GM19240 (cell line): ENCODE measurements at regions not wholly inside any gene's neighbourhood (a gene's known extent, or its start where the extent isn't known, plus 50 kb on each side); places are given as distances from the start of the nearest gene placed in this dataset.
"Not testable (repeated sequence)": the region's sequence is repeated elsewhere in the genome, so short reads cannot be mapped to it uniquely, and the experiment has no call there.

Experiments used
- DNase-seq: peaks from one replicate; pipeline ENCODE4 v3.0.0; 2011; ENCODE audit warnings: low spot score; ENCODE audit not compliant: insufficient read length

- DNase-seq = no peak
These were observed 188.9 kb downstream of the RRAGC start for GRCh38 chr1:38670544-38671122.

- no peak for DNase-seq
These were observed 191.9 kb downstream of the RRAGC start for GRCh38 chr1:38667626-38668025.

- DNase-seq = no peak
These were observed 197.4 kb downstream of the RRAGC start for GRCh38 chr1:38662126-38662525.

GRCh38 chr1:38658883-38659282 is 200.7 kb downstream of the RRAGC start:
- no peak for DNase-seq

- no peak for DNase-seq
These were observed 201.7 kb downstream of the RRAGC start for GRCh38 chr1:38657873-38658272.

- no peak for DNase-seq
These were observed 202.2 kb downstream of the RRAGC start for GRCh38 chr1:38657207-38657840.

GRCh38 chr1:38656726-38657125 is 202.8 kb downstream of the RRAGC start:
- no peak for DNase-seq

- no peak for DNase-seq
These were observed 207.4 kb downstream of the RRAGC start for GRCh38 chr1:38652217-38652616.

- DNase-seq = no peak
These were observed 207.9 kb downstream of the RRAGC start for GRCh38 chr1:38651669-38652068.

GRCh38 chr1:38648417-38648816 is 211.2 kb downstream of the RRAGC start:
- no peak for DNase-seq

GRCh38 chr1:38647341-38647740 is 212.2 kb downstream of the RRAGC start:
- DNase-seq = not testable (repeated sequence)

GRCh38 chr1:38644092-38644491 is 215.5 kb downstream of the RRAGC start:
- DNase-seq = no peak

GRCh38 chr1:38641661-38642060 is 217.9 kb downstream of the RRAGC start:
- no peak for DNase-seq

- no peak for DNase-seq
These were observed 219.2 kb downstream of the RRAGC start for GRCh38 chr1:38640371-38640770.

- DNase-seq = no peak
These were observed 231.3 kb downstream of the RRAGC start for GRCh38 chr1:38628241-38628640.

- DNase-seq = no peak
These were observed 233.6 kb downstream of the RRAGC start for GRCh38 chr1:38625939-38626338.

- no peak for DNase-seq
These were observed 235.1 kb downstream of the RRAGC start for GRCh38 chr1:38624336-38625039.

GRCh38 chr1:38623529-38623928 is 236.0 kb downstream of the RRAGC start:
- DNase-seq = no peak

- no peak for DNase-seq
These were observed 237.4 kb downstream of the RRAGC start for GRCh38 chr1:38622197-38622596.

- DNase-seq = no peak
These were observed 242.7 kb downstream of the RRAGC start for GRCh38 chr1:38616846-38617245.

GRCh38 chr1:38615680-38616079 is 243.9 kb downstream of the RRAGC start:
- no peak for DNase-seq

GRCh38 chr1:38614861-38615260 is 244.7 kb downstream of the RRAGC start:
- no peak for DNase-seq

- no peak for DNase-seq
These were observed 245.6 kb downstream of the RRAGC start for GRCh38 chr1:38613996-38614395.
